Endothelial cell (in vitro differentiated cells): ENCODE measurements at regions not wholly inside any gene's neighbourhood (a gene's known extent, or its start where the extent isn't known, plus 50 kb on each side); places are given as distances from the start of the nearest gene placed in this dataset.

Experiments used
- DNase-seq: peaks from one replicate; pipeline ENCODE4 v3.0.0; 2021; ENCODE audit warnings: low spot score
- H3K27ac Mint-ChIP-seq: one replicate; pipeline ENCODE4 v1.8.0; 2021; ENCODE audit warnings: mixed read lengths, inconsistent platforms; ENCODE audit not compliant: unreplicated experiment
- H3K27me3 Mint-ChIP-seq: one replicate; pipeline ENCODE4 v1.8.0; 2021; ENCODE audit warnings: mild to moderate bottlenecking, moderate library complexity, mixed read lengths, inconsistent platforms; ENCODE audit not compliant: unreplicated experiment
- H3K36me3 Mint-ChIP-seq: one replicate; pipeline ENCODE4 v1.8.0; 2021; ENCODE audit warnings: mild to moderate bottlenecking, low read depth, mixed read lengths, inconsistent platforms; ENCODE audit not compliant: unreplicated experiment
- H3K4me1 Mint-ChIP-seq: one replicate; pipeline ENCODE4 v1.8.0; 2021; ENCODE audit warnings: mild to moderate bottlenecking, mixed read lengths, inconsistent platforms; ENCODE audit not compliant: unreplicated experiment
- H3K4me3 Mint-ChIP-seq: one replicate; pipeline ENCODE4 v1.8.0; 2021; ENCODE audit warnings: mild to moderate bottlenecking, mixed read lengths, inconsistent platforms; ENCODE audit not compliant: unreplicated experiment
- H3K9me3 Mint-ChIP-seq: one replicate; pipeline ENCODE4 v1.8.0; 2021; ENCODE audit warnings: mixed read lengths, inconsistent platforms; ENCODE audit not compliant: unreplicated experiment
- TF ChIP-seq, protein P1 (sequence below): fragments of 200-600 bp; sonication (generic); IDR thresholded peaks from one replicate; pipeline ENCODE4 v1.5.0; 2021; ENCODE audit warnings: antibody characterized with exemption; ENCODE audit not compliant: unreplicated experiment

DNA sequence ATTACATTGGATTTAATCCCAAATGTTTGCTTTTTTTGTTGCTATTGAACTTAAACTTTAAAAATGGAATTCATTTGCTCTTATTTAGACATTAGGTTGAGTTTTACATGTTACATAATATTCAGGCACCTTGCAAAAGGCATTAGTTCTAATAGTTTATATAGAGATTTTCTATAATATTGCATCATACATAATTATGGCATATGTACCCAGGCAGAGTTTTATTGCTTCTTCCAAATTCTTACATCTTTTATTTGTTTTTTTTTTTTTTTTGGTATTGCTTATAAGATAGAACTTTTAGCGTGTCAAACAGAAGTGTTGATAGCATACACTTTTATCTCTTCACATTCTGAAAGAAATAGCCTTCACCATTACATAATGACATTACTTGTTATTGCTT lies 487.7 kb downstream of the GABRG1 start:
- Mint-ChIP-seq H3K27me3 (no peaks in the 10 kb centered on the region), H3K36me3 (no peaks in the 10 kb centered on the region), H3K4me3 (no peak overlapping the region), H3K9me3 (peaks cover 4% of the 10 kb centered on the region), H3K4me1 (no peaks in the 10 kb centered on the region), H3K27ac (no peak overlapping the region)
- TF ChIP-seq, protein P1, sequence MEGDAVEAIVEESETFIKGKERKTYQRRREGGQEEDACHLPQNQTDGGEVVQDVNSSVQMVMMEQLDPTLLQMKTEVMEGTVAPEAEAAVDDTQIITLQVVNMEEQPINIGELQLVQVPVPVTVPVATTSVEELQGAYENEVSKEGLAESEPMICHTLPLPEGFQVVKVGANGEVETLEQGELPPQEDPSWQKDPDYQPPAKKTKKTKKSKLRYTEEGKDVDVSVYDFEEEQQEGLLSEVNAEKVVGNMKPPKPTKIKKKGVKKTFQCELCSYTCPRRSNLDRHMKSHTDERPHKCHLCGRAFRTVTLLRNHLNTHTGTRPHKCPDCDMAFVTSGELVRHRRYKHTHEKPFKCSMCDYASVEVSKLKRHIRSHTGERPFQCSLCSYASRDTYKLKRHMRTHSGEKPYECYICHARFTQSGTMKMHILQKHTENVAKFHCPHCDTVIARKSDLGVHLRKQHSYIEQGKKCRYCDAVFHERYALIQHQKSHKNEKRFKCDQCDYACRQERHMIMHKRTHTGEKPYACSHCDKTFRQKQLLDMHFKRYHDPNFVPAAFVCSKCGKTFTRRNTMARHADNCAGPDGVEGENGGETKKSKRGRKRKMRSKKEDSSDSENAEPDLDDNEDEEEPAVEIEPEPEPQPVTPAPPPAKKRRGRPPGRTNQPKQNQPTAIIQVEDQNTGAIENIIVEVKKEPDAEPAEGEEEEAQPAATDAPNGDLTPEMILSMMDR, result no peak
- no peak for DNase-seq

DNA sequence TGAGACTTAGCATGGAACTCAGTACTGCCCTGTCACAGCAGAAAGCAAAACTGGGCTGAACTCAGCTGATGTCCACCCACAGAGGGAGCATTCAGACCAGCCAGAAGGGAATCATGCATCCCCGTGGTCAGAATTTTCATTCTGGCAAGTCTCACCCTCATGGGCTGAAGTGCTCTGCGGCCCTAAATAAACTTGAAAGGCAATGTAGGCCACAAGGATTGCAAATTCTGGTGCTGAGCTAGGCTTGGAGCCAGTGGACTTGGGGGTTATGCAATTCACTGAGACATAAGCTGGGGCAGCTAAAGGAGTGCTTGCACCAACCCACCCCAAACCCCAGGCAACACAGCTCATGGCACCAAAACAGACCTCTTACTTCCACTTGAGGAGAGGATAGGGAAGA lies 494.1 kb downstream of the GABRG1 start:
- Mint-ChIP-seq H3K27me3 (no peaks in the 10 kb centered on the region), H3K9me3 (peaks cover 5% of the 10 kb centered on the region), H3K36me3 (no peaks in the 10 kb centered on the region), H3K27ac (no peak overlapping the region), H3K4me3 (no peak overlapping the region), H3K4me1 (no peaks in the 10 kb centered on the region)
- TF ChIP-seq, protein P1, result no peak
- DNase-seq, result no peak

DNA sequence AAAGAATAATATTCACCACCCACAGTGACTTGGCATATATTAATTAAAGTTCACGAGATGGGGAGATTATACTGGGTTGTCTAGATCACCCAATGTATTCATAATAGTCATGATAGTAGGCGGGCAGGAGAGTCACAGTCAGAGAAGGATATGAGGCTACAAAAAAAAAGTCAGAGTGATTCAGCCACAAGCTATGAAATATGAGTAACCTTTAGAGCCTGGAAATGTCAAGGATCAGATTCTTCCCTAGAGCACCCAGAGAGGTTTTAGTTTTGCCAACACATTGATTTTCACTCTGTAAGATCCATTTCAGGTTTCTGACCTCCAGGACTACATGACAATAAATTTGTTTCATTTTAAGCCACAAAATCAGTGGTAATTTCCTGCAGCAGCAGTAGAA lies 501.9 kb downstream of the GABRG1 start:
- no peak for DNase-seq
- H3K27me3 Mint-ChIP-seq, result no peaks in the 10 kb centered on the region
- TF ChIP-seq, protein P1, result no peak
- no peak overlapping the region for H3K4me3 Mint-ChIP-seq
- no peak overlapping the region for H3K27ac Mint-ChIP-seq
- H3K36me3 Mint-ChIP-seq, result no peaks in the 10 kb centered on the region
- H3K9me3 Mint-ChIP-seq, result no peaks in the 10 kb centered on the region
- H3K4me1 Mint-ChIP-seq, result no peaks in the 10 kb centered on the region

DNA sequence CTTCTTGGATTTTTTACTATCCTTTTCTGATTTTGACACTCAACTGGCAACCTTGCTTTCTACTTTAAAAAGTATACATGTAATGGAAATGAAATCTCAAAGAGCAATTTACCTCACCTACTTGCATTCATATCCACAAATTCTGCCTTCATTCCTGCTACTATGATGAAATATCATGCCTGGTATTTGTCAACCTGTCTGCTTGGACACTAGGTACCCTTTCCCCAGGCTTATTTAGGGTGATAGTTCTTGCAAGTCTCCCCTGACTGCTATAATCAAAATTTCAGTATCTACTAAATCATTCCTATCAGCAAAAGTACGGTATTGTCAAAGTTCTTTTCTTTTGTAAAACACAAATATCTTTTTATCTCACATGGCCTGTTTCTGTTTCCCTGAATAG lies 503.0 kb downstream of the GABRG1 start:
- Mint-ChIP-seq H3K27ac (no peak overlapping the region), H3K9me3 (no peaks in the 10 kb centered on the region)

DNA sequence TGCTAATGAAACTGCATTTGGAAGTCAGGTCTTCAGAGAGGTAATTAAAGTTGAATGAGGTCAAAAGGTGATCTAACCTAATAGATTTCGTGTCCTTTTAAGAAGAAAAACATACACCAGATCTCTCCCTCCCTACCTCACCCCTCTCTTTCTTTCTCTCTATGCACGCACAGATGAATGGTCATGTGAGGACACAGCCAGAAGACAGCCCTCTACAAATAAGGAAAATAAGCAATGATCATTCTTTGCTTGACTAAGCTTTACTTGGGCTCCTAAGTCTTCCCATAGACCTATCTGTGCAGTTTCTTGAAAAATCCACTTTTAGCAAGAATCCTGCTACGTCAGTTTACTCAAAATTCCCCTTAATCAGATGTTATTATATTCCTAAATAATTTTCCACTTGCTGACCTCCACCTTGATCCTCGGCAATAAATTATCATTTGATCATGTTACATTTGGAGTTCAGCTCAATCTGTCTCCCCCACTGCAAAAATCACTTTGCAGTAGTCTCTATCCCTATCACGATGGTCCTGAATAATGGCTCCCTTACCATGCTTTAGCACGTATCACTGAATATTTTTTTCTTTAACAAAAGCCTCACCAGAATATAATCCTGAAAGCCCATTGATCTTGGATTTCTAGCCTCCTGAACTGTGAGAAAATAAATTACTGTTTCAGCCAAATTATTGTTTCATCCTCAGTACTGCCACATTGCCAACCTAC lies 527.3 kb downstream of the GABRG1 start:
- Mint-ChIP-seq H3K27me3 (peaks cover 1% of the 10 kb centered on the region), H3K4me3 (no peak overlapping the region), H3K36me3 (no peaks in the 10 kb centered on the region), H3K4me1 (no peaks in the 10 kb centered on the region), H3K9me3 (peaks cover 8% of the 10 kb centered on the region), H3K27ac (no peak overlapping the region)
- no peak for DNase-seq
- TF ChIP-seq, protein P1, result no peak

More for the DNA sequence above, 503.0 kb downstream of the GABRG1 start:
- no peak for DNase-seq
- no peaks in the 10 kb centered on the region for H3K4me1 Mint-ChIP-seq
- TF ChIP-seq, protein P1, result no peak
- H3K27me3 Mint-ChIP-seq, result no peaks in the 10 kb centered on the region
- no peaks in the 10 kb centered on the region for H3K36me3 Mint-ChIP-seq
- no peak overlapping the region for H3K4me3 Mint-ChIP-seq
